HG03095 (cell line): ENCODE measurements at regions not wholly inside any gene's neighbourhood (a gene's known extent, or its start where the extent isn't known, plus 50 kb on each side); places are given as distances from the start of the nearest gene placed in this dataset.
"Not testable (repeated sequence)": the region's sequence is repeated elsewhere in the genome, so short reads cannot be mapped to it uniquely, and the experiment has no call there.

ENCODE experiments used
- ATAC-seq: cut with Tn5 transposase; IDR thresholded peaks from one replicate; pipeline ENCODE4 v1.9.1; 2021; ENCODE audit warnings: moderate library complexity; ENCODE audit not compliant: unreplicated experiment

- no peak for ATAC-seq
These were observed 193.4 kb upstream of the CDH11 start for GRCh38 chr16:65315081-65315780.

GRCh38 chr16:65314627-65315008 lies 192.8 kb upstream of the CDH11 start:
- no peak for ATAC-seq

GRCh38 chr16:65313936-65314626 lies 192.2 kb upstream of the CDH11 start:
- ATAC-seq: no peak

GRCh38 chr16:65312795-65313194 lies 190.9 kb upstream of the CDH11 start:
- no peak for ATAC-seq

- no peak for ATAC-seq
These were observed 190.2 kb upstream of the CDH11 start for GRCh38 chr16:65312071-65312470.

- ATAC-seq: not testable (repeated sequence)
These were observed 188.6 kb upstream of the CDH11 start for GRCh38 chr16:65310491-65310890.

GRCh38 chr16:65309354-65309753 lies 187.5 kb upstream of the CDH11 start:
- ATAC-seq: no peak

- no peak for ATAC-seq
These were observed 186.6 kb upstream of the CDH11 start for GRCh38 chr16:65308506-65308905.

- no peak for ATAC-seq
These were observed 185.4 kb upstream of the CDH11 start for GRCh38 chr16:65307286-65307685.

- ATAC-seq: no peak
These were observed 184.9 kb upstream of the CDH11 start for GRCh38 chr16:65306722-65307121.

- no peak for ATAC-seq
These were observed 184.4 kb upstream of the CDH11 start for GRCh38 chr16:65306300-65306699.

- ATAC-seq: no peak
These were observed 183.6 kb upstream of the CDH11 start for GRCh38 chr16:65305266-65305959.

GRCh38 chr16:65301029-65301428 lies 179.2 kb upstream of the CDH11 start:
- ATAC-seq: no peak

GRCh38 chr16:65297453-65297852 lies 175.6 kb upstream of the CDH11 start:
- ATAC-seq: no peak

GRCh38 chr16:65295527-65295926 lies 173.7 kb upstream of the CDH11 start:
- no peak for ATAC-seq

- ATAC-seq: no peak
These were observed 172.8 kb upstream of the CDH11 start for GRCh38 chr16:65294708-65295107.

- ATAC-seq: no peak
These were observed 172.3 kb upstream of the CDH11 start for GRCh38 chr16:65294165-65294564.

- no peak for ATAC-seq
These were observed 167.2 kb upstream of the CDH11 start for GRCh38 chr16:65289022-65289421.

GRCh38 chr16:65287307-65287706 lies 165.4 kb upstream of the CDH11 start:
- ATAC-seq: no peak

GRCh38 chr16:65285128-65286048 lies 163.5 kb upstream of the CDH11 start:
- ATAC-seq: no peak

- no peak for ATAC-seq
These were observed 162.8 kb upstream of the CDH11 start for GRCh38 chr16:65284626-65285025.
